HUDEP-2 (cell line): ENCODE measurements at regions not wholly inside any gene's neighbourhood (a gene's known extent, or its start where the extent isn't known, plus 50 kb on each side); places are given as distances from the start of the nearest gene placed in this dataset.

Source experiments
- DNase-seq, 76 experiments: peaks; one replicate each; lab custom pipeline; 2025; ENCODE audit not compliant: unreplicated experiment in 76 of 76; lab: John Stamatoyannopoulos, UW

DNA sequence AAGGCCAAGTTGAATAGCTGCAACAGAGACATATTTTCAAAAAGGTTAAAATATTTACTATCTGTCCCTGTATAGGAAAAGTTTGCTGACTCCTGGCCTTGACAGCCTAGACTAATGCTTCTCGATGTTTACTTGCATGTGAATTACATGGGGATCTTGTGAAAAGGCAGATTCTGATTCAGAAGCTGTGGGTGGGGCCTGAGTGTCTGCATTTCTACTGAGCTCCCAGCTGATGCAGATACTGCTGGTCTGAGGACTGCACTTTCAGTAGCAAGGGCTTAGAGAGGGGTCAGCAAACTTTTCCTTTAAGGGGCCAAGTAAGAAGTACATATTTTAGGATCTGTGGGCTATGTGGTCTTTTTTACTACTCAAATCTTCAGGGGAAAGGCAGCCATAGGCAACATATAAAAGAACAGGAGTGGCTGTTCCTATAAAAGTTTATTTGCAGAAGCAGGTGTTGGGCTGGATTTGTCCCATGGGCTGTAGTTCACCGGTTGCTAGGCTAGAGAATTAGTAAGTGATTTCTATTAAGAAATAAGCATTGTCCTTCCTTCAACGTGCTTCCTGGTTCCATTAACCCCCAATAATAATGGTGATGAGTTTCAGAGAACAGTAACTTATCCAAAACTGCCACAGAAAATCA is 97.2 kb upstream of the PDE5A start:
- no peak for DNase-seq

DNA sequence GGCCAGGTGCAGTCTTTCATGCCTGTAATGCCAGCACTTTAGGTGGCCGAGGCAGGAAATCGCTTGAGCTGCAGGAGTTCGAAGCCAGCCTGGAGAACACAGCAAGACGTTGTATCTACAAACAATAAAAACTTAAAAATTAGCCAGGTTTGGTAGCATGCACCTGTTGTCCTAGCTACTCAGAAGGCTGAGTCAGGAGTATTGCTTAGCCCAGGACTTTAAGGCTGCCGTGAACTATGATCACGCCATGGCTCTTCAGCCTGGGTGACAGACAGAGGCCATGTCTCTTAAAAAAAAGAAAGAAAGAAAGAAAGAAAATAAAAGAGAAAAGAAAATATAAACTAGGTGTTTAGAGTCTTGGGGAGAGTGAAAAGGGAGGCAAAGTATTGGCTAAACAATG is 96.4 kb upstream of the PDE5A start:
- no peak for DNase-seq

DNA sequence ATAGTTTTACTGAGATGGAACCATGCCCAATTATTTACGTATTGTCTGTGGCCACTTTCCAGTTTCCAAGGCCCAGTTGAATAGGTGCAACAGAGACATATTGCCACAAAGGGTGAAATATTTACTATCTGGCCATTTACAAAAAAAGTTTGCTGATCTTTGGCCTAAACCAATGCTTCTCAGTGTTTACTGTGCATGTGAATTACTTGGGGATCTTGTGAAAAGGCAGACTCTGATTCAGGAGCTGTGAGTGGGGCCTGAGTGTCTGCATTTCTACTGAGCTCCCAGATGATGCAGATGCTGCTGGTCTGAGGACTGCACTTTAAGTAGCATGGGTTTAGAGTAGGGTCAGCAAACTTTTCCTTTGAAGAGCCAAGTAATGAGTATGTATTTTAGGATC is 94.1 kb upstream of the PDE5A start:
- DNase-seq = no peak

DNA sequence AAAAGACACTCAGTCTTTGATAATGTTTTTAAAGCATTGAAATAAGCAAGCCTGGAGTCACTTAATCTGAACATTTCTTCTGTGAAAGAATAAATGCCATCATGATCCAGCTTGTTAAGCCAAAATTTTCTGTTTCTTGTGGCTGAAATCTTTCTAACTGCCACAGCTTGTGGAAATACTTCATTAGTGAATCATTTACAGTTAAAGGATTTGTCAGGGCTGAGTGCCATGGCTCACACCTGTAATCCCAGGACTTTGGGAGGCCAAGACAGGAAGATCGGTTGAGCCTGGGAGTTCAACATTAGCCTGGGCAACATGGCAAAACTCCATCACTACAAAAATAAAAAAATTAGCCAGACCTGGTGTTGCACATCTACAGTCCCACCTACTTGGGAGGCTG is 93.3 kb upstream of the PDE5A start:
- no peak for DNase-seq

DNA sequence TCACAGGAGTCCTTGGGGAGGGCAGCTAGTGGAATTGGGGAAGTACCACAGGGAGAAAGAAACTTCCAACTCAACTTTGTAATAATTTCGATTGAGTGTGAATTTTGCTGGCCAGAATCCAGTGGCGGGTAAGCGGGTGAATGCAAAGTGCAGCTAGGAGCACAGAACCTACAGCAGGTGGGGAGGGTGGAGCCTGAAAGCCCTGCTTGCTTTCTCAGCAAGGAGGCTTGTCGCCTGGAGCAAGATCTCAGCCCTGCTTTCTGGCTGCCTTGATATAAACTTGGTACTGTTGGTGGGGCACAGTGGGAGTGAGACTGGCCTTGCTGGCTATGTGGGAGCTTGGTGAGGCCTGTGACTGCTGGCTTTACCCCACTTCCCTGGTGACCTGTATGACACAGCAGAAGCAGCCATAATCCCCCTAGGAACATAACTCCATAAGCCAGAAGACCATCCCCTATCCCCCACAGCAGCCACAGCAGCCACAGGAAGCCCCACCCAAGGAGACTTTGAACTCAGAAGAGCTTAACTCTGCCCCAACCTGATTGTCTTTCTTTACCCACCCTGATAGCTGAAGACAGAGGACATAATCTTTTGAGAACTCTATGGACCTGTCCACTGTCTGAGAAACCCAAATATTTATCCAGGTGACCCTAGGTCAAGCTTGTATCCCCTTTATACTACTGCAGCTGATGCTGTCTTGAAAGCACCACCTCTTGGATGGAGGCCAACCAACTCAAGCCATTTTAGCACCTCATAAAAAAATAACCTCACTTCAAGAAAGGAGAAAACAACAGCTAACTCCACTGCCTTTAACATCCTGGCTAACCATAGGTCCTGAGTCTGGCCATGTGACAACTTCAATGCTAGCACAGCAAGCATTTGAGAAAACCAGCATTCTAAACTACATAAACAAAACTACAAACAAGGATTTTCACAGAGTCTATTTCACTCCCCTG is 87.2 kb upstream of the PDE5A start:
- DNase-seq = no peak

DNA sequence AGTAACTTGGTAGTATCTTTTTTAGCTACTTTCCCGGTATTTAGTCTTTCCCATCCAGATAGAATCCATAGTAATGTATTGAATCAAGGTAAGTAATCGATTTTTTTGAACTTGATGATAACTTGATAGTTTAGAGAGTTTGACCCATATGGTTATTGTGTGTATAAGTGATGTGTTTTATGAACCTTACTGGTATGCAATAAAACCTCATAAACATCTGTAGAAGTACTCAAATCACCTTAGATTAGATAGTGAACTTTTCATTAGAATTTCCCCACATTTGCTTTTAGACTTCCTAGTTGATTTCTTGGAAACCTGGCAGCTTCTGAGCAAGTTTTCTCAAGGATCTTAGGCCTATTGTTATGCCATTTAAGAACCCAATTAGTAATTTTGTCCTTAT is 80.8 kb upstream of the PDE5A start:
- no peak for DNase-seq

DNA sequence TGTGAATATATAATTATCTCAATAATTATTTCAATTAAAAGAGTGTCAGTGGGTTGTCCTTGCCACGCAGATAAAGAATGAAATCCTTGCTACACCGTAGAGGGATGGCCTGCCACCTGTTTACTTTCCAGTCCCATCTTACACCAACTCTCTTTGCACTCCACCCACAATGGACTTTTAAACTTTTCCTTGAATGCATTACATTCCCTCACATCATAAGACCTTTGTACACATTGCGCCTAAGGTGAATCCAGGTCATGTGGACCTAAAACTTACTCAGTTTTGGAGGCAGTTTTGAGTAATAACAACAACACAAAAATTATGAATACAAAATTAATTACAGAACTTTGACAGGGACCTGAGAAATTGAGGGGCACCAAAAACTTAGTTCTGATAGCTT is 78.7 kb upstream of the PDE5A start:
- DNase-seq = no peak

DNA sequence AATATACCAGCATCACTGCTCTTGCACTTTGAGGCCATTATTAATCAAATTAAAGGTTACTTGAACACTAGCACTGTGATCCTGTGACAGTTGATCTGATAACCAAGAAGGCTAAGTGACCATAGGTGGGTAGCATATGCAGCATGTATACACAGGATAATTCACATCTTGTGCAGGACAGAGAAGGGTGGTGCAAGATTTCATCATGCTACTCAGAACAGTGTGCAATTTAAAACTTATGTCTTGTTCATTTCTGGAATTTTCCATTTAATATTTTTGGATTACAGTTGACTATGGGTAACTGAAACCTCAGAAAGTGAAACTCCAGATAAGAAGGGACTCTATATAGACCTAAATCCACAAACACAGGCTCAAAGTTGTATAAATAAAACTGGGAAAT is 78.2 kb upstream of the PDE5A start:
- DNase-seq = no peak

DNA sequence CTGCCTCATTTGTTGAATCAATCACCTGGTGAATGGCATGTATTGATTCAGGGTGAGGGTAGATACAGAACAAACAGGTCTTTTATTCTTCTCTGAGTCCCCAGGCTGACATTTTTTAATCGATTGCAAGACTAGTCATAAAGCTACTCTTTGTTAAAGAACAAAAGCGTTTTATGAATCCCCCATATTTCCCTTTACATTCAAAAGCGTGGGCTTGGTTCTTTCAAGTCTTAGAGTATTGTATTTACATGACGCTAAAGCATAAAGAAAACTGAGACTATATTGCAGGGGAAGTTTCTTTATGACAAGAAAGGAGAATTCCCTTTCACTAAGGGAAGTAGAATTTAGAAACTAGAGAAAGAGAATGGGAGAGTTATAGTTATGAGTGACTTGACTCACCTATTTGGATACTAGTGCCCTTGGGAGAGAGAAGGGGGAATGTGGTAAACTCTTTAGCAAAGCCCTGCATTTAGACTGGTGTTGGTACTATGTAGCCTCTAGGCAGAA is 69.3 kb upstream of the PDE5A start:
- DNase-seq = no peak

DNA sequence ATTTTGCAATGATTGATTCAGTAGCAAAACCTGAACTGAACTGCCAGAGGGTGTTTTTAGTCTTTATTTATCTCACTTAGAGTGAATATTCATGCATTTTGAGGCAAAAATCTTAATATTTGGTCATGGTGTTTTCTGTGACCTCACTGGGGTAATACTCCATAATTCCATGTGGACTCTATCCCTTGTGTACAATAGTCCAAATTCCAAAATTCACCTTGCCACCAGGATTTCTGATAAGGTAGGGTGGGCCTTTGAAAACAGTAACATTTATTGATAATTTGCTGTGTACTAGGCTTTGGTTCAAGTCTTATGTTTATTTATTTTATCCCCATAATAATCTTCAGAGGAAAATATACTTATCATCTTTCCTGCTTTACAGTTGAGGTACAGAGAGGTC is 68.4 kb upstream of the PDE5A start:
- DNase-seq = no peak

DNA sequence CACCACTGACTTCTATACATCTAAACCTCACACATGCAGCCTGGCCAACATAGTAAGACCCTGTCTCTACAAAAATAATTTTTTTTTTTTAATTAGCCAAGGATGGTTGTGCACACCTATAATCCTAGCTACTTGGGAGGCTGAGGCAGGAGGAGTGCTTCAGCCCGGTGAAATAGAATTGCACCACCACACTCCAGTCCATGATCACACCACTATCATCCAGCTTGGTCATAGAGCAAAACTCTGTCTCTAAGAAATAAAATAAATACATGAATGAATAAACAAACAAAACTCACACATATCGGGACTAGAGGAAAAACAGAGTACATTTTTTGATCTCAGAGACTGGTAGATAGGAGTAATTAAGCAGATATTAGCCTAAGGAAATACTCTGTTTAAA is 66.6 kb upstream of the PDE5A start:
- no peak for DNase-seq

DNA sequence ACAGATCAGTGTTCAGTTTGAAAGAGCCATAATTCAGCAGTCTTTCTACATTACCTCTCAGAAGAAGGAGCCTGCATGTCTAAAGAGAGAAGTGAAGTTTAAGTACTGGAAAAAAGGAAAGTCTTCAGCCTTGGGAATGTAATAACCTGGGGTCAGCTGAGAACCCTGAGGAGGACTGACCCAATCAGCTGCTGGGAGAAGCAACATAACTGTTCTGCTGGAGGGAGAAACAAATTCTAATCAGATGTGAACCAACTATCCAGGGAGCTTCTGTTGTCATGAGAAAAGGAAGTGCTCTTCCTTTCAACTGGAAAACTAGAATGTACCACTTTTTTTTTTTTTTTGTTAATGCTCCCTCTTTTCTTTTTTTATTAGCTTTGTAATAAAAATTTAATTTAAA is 64.5 kb upstream of the PDE5A start:
- DNase-seq = no peak

DNA sequence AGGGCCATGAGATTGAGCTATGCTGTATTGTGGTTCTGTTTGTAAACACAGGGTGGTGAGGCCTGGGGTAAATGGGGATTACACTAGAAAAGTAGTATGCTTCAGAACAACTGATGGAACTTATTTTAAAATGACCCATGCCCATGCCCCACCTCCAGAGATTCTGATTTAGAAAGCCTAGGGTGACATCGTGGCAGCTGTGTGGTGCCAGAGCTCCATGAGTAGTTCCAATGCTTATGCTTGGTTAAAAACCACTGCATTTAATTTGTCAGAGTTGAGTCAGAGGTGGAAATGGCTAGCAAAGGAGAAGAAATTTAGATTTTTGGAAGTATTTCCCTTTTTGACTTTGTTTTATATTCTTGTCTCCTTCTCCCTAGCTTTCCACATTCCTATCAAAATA is 63.4 kb upstream of the PDE5A start:
- no peak for DNase-seq

DNA sequence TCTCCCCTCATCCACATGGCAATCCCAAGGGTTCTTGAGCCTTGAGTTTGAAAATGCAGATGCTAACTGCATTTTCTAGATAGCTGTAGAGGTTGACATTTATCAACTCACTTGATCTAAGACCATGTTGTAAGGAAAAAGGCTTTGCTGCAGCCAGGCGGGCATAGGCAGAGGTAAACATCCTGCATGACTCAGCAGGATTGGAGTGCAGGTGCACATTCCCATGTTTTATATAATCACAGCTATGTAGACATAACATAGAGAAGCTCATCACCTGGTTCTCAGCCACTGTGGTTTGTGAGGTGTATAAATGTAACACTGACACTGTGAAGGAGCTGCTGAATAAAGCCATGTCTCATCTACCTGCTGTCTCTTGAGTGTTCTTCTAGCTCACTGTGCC is 62.3 kb upstream of the PDE5A start:
- DNase-seq = no peak

DNA sequence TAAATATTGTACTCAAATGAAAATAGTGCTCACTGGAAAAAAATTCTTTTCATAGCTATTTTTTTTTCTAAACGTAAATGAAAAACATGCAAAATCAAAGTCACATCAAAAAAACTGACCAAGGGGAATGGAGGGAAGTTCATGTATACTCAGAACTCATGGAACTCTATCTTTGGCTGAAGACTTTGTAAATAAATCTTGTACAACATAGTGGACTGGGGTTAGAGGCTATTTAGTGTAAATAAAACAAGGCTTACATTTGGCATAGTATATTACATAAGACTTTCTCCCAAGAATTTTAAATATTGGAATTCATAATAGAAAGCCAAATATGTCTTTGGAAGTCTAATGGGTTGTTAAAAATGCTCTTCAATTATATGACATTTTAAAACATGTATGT is 59.8 kb upstream of the PDE5A start:
- no peak for DNase-seq

DNA sequence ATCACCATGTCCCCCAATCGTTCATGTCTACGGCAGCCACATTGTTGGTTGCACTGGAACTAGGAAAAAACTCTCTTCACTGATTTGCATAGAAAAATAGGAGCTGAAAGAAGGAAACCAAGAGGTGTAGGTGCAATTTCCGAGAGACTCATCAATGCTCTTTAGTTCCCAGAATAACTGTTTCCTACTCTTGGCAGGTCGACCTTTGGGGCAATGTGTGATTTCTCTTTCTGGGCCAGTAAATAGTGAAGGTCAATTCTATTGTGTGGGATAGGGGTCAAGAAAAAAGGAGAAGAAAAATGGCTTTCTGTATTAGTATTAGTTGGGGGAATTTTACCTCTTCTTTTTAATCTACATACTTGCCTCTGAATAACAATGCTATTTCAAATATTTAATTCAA is 55.9 kb upstream of the PDE5A start:
- DNase-seq = no peak

DNA sequence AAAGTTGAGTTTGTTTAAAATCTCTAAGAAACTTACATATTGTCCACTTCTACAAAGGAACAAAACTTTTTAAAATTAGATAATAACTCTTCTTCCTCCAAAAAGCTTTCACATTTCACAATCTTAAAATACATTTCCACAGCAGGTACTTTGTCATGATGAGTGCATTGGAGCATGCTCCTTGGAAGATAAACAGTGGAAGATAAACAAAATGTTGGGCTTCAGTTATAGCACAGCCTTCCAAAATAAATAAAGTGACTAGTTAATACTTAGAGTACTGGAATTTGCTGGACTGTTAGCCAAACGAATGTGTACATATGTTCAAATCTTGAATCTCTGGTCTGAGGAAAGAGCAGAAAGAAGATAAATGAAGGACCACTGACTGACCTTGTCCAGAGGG is 54.9 kb upstream of the PDE5A start:
- DNase-seq = no peak

DNA sequence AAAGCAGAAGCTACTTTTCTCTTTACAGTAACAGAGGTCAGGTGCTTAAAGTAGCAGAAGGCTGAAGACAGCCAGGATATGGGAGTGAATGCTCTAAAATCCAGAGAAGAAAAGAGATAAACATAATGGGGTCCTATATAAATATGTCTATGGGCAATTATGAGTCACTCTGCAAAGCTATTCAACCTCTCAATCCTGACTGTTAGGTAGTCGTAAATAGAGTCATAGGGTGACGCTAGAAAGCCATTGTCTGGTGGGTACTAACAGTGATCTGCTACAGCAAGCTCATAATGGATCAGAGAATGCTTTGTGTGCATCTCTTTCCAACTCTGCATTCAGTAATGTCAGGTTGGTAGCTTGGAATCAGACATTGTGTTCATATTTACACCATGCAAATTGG is 53.5 kb upstream of the PDE5A start:
- no peak for DNase-seq

DNA sequence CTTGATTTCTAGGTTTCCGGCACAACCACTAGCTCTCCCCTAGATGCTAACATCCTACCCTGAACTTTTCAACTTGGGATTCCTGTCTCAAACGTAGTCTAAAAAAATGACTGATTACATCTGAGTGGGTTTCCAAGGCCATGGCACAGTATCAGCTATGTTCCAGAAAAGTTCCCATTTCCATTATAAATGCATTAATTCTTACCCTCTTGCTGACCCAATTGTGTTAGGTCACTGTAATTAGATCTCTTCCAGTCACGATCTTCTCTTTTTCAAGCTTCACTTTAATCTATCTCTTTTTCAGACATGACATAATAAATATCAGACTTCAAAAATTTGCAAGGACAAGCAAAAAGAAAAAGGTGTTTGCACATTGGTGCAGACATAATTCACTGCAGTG is 50.6 kb upstream of the PDE5A start:
- no peak for DNase-seq

DNA sequence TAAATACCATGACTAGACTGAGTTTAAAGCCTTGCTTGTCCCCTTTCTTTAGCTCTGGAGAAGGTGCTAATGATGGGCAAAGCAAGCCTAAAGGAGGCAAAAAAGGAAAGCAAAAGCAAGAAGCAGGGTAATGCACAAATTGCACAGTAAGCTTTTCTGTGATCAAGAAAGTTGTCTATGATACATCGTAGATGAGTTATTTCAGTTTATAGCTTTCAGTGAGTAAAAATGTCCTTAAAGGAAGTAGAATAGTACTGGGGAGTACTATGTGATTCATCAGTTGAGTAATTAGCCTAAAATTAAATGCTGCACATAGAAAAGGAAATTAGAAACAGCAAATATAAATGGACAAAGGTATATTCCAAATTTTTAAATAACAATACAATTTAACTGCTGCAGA is 50.2 kb upstream of the PDE5A start:
- DNase-seq = no peak
